GM23338 (cell line): ENCODE measurements at regions not wholly inside any gene's neighbourhood (a gene's known extent, or its start where the extent isn't known, plus 50 kb on each side); places are given as distances from the start of the nearest gene placed in this dataset.

ENCODE experiments used
- ATAC-seq: fragments of 200-7000 bp; cut with Tn5 transposase; 3 replicates; pipeline ENCODE4 v1.9.1; 2020
- DNase-seq: peaks from one replicate; pipeline ENCODE4 v3.0.0-alpha.2; 2015; ENCODE audit warnings: low spot score
- H2AFZ ChIP-seq: fragments of 200-600 bp; sonication (generic); 2 replicates; pipeline ENCODE4 v1.8.0; 2016; ENCODE audit warnings: antibody characterized with exemption, mild to moderate bottlenecking, moderate library complexity
- H3F3A ChIP-seq: fragments of 200-600 bp; sonication (generic); replicated peaks from 2 replicates; pipeline ENCODE4 v1.8.0; 2017; ENCODE audit warnings: antibody characterized with exemption, mixed run types, low read depth
- H3K27ac ChIP-seq: fragments of 200-600 bp; sonication (generic); 2 replicates; pipeline ENCODE4 v1.6.1; 2016; ENCODE audit warnings: low read depth
- H3K27me3 ChIP-seq: fragments of 200-600 bp; sonication (generic); 2 replicates; pipeline ENCODE4 v1.8.0; 2016; ENCODE audit warnings: mild to moderate bottlenecking, mixed run types, moderate library complexity; ENCODE audit not compliant: insufficient read depth
- H3K36me3 ChIP-seq: fragments of 200-600 bp; sonication (generic); 2 replicates; pipeline ENCODE4 v1.8.0; 2016; ENCODE audit warnings: mild to moderate bottlenecking; ENCODE audit not compliant: insufficient read depth
- H3K4me1 ChIP-seq: fragments of 200-600 bp; sonication (generic); 2 replicates; pipeline ENCODE4 v1.8.0; 2016; ENCODE audit warnings: mild to moderate bottlenecking, moderate library complexity; ENCODE audit not compliant: insufficient read depth
- H3K4me2 ChIP-seq: fragments of 200-600 bp; sonication (generic); 2 replicates; pipeline ENCODE4 v1.7.1; 2017; ENCODE audit warnings: mixed run types
- H3K4me3 ChIP-seq: fragments of 200-600 bp; sonication (generic); 2 replicates; pipeline ENCODE4 v1.6.1; 2016; ENCODE audit warnings: mixed run types
- H3K79me2 ChIP-seq: fragments of 200-600 bp; sonication (generic); replicated peaks from 2 replicates; pipeline ENCODE4 v1.8.0; 2017; ENCODE audit warnings: mild to moderate bottlenecking; ENCODE audit not compliant: insufficient read depth
- H3K9me2 ChIP-seq: fragments of 200-600 bp; sonication (generic); 2 replicates; pipeline ENCODE4 v1.8.0; 2017; ENCODE audit not compliant: insufficient read depth
- H4K20me1 ChIP-seq: fragments of 200-600 bp; sonication (generic); replicated peaks from 2 replicates; pipeline ENCODE4 v1.8.0; 2017; ENCODE audit warnings: mild to moderate bottlenecking; ENCODE audit not compliant: insufficient read depth
- H3K27ac Mint-ChIP-seq: 2 replicates; pipeline ENCODE4 v1.8.0; 2020; ENCODE audit warnings: inconsistent platforms, mild to moderate bottlenecking, moderate library complexity, mixed read lengths
- H3K27me3 Mint-ChIP-seq: 3 replicates; pipeline ENCODE4 v1.8.0; 2022; ENCODE audit warnings: low read depth, mild to moderate bottlenecking, moderate library complexity, mixed read lengths, inconsistent platforms; ENCODE audit not compliant: insufficient read depth, poor library complexity
- H3K36me3 Mint-ChIP-seq: 3 replicates; pipeline ENCODE4 v1.8.0; 2021; ENCODE audit warnings: low read depth, mild to moderate bottlenecking, inconsistent platforms, moderate library complexity, mixed read lengths
- H3K4me1 Mint-ChIP-seq: 3 replicates; pipeline ENCODE4 v1.8.0; 2020; ENCODE audit warnings: mild to moderate bottlenecking, inconsistent platforms, mixed read lengths
- H3K4me3 Mint-ChIP-seq: 3 replicates; pipeline ENCODE4 v1.8.0; 2021; ENCODE audit warnings: moderate library complexity, mild to moderate bottlenecking, inconsistent platforms, mixed read lengths
- H3K9me3 Mint-ChIP-seq: 3 replicates; pipeline ENCODE4 v1.8.0; 2020; ENCODE audit warnings: moderate library complexity, mild to moderate bottlenecking, inconsistent platforms, mixed read lengths
- JUNB ChIP-seq: IDR thresholded peaks from one replicate; pipeline ENCODE4 v1.6.1; 2016; ENCODE audit warnings: antibody characterized with exemption; ENCODE audit not compliant: unreplicated experiment
- REST ChIP-seq: IDR thresholded peaks from one replicate; pipeline ENCODE4 v1.6.1; 2018; ENCODE audit warnings: antibody characterized with exemption; ENCODE audit not compliant: unreplicated experiment
- STAT1 ChIP-seq: IDR thresholded peaks from one replicate; pipeline ENCODE4 v1.6.1; 2016; ENCODE audit warnings: antibody characterized with exemption; ENCODE audit not compliant: unreplicated experiment
- ZNF331 ChIP-seq: fragments of 250-450 bp; sonication (Bioruptor Pico); IDR thresholded peaks from 2 replicates; pipeline ENCODE4 v1.5.0; 2020; ENCODE audit warnings: low read depth, mild to moderate bottlenecking, moderate library complexity
- ZNF462 ChIP-seq: fragments of 250-450 bp; sonication (Bioruptor Pico); IDR thresholded peaks from 2 replicates; pipeline ENCODE4 v1.5.0; 2020; ENCODE audit warnings: mild to moderate bottlenecking, moderate library complexity

- TF ChIP-seq ZNF462 (CRISPR knock-in tag) (no peak), JUNB (no peak), STAT1 (no peak), REST (no peak)
Measured at GRCh38 chr4:161249779-161250440, 913.9 kb downstream of the FSTL5 start (continued).

GRCh38 chr4:161248880-161249279, 914.9 kb downstream of the FSTL5 start:
- Histone ChIP-seq H3K27ac (no peak overlapping the region), H3K79me2 (no peaks in the 10 kb centered on the region), H3K4me2 (no peak overlapping the region), H3K4me3 (no peak overlapping the region), H3K9me2 (peaks cover 4% of the 10 kb centered on the region; the same call in 1 of the 2 replicates), H4K20me1 (no peaks in the 10 kb centered on the region), H3K36me3 (no peaks in the 10 kb centered on the region), H3K27me3 (no peaks in the 10 kb centered on the region), H3K4me1 (no peaks in the 10 kb centered on the region), H2AFZ (no peak overlapping the region), H3F3A (no peaks in the 10 kb centered on the region)
- Mint-ChIP-seq H3K9me3 (peaks cover 55% of the 10 kb centered on the region), H3K27me3 (no peaks in the 10 kb centered on the region), H3K4me3 (no peak overlapping the region), H3K4me1 (no peaks in the 10 kb centered on the region), H3K36me3 (peaks cover 29% of the 10 kb centered on the region), H3K27ac (no peak overlapping the region)
- TF ChIP-seq REST (no peak), ZNF331 (no peak)
- DNase-seq (no peak), ATAC-seq (no peak)
